ENCODE measurements at regions not wholly inside any gene's neighbourhood (a gene's known extent, or its start where the extent isn't known, plus 50 kb on each side); places are given as distances from the start of the nearest gene placed in this dataset.

DNA sequence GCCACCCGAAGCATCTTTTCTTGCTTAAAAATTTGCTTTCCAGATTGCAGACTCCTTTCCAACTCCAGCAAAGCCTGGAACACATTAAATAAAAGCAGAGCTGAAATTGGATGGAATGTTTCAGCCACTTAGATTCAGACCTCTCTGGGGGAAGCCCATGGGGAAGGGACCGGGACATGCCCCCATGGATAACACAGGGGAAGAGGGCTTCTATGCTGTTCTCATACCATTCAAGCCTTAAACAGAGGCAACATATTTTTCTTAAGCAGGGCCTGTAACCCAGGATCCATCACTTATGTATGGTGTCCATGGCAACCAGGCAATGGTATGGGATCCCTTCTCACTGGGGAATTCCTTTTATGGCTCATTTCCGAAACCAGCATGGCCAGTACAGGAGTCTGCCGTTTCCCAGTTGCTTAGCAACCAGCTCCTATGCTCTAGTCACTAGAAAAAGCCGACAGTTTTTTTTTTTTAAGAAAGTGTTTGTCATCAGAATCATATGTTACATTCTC lies 62.0 kb upstream of the MARCHF10 start:
- TF ChIP-seq, protein P1, sequence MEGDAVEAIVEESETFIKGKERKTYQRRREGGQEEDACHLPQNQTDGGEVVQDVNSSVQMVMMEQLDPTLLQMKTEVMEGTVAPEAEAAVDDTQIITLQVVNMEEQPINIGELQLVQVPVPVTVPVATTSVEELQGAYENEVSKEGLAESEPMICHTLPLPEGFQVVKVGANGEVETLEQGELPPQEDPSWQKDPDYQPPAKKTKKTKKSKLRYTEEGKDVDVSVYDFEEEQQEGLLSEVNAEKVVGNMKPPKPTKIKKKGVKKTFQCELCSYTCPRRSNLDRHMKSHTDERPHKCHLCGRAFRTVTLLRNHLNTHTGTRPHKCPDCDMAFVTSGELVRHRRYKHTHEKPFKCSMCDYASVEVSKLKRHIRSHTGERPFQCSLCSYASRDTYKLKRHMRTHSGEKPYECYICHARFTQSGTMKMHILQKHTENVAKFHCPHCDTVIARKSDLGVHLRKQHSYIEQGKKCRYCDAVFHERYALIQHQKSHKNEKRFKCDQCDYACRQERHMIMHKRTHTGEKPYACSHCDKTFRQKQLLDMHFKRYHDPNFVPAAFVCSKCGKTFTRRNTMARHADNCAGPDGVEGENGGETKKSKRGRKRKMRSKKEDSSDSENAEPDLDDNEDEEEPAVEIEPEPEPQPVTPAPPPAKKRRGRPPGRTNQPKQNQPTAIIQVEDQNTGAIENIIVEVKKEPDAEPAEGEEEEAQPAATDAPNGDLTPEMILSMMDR (IDR thresholded peaks at IDR 0.05) = no peak
- TF ChIP-seq POLR2A (IDR thresholded peaks at IDR 0.05) (no peak), POLR2AphosphoS5 (IDR thresholded peaks at IDR 0.05) (no peak)

Data from suprapubic skin (tissue), 4 donors.